ENCODE measurements at regions not wholly inside any gene's neighbourhood (a gene's known extent, or its start where the extent isn't known, plus 50 kb on each side); places are given as distances from the start of the nearest gene placed in this dataset.

DNA sequence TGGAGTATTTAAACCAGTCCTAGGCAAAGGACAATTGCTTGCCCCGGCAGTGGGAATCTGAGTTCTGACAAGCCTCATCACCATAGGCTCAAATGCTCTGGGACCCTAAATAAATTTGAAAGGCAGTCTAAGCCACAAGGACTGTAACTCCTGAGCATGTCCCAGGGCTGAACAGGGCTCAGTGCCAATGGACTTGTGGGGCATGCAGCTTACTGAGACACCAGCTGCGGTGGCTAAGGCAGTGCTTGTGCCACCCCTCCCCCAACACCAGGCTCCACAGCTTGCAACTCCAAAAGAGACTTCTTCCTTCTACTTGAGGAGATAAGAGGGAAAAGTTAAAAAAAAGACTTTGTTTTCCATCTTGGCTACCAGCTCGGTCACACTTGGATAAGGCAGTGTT, 289.7 kb upstream of the DCBLD2 start:
- no peak for DNase-seq (ENCODE audit: low read depth)

DNA sequence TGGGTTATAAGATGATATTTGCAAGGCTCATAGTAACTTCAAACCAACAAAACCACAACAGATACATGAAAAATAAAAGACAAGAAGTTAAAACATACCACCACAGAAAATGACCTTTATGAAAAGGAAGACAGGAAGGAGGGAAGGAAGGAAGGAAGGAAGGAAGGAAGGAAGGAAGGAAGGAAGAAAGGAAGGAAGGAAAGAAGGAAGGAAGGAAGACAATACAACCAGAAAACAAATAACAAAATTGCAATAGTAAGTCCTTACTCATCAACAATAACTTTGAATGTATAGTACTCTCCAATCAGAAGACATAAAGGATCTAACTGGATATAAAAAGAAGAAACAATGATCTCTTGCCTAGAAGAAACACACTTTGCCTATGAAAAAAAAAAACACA, 287.4 kb upstream of the DCBLD2 start:
- no peak for DNase-seq (ENCODE audit: low read depth)

DNA sequence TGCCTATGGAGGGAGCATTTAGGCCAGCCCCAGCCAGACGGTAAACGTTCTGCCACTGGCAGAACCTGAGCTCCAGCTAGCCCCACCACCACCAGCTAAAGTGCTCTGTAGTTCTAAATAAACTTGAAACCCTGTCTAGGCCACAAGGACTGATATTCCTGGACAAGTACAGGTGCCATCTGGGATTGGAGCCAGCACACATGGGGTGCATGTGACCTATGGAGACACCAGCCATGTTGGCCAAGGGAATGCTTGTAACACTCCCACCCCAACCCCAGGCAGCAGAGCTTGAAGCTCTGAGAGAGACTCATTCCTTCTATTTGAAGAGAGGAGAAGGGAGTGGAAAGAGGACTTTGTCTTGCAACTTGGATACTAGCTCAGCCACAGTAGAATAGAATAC, 284.5 kb upstream of the DCBLD2 start:
- no peak for DNase-seq (ENCODE audit: low read depth)

DNA sequence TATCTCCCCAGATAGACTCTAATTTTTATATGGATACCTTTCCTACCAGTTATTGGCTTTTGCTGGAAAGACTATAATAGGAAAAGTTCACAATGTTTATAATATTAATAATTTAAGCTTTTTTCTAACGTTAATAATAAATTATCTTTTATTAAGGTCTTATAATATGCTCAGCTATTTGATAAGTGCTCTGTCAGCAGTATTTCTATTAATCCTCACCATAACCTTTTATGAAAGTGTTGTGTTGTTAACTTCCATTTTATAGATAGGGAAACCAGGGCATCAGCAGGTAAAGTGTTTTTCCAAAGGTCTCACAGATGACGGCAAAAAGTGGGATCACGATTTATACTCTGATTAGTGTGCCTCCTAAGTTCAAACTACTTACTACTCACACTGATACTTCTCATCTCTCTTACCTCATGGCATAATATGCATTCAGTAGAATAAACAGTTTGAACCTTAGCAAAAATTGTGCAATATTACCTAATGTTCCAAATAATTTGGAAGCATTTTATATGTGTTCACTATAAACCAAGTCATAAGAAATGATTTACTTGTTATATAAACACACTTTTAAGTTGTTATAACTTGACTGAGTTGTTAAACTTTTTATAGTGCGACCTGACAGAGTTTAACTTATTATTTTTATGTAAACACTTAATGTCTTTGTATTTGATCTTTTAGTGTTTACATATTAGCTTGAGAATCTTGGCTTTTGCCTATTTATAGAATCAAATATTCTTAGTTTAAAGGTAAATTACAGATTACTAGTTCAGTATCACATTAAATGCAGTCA, 274.9 kb upstream of the DCBLD2 start:
- DNase-seq (ENCODE audit: low read depth) = no peak

DNA sequence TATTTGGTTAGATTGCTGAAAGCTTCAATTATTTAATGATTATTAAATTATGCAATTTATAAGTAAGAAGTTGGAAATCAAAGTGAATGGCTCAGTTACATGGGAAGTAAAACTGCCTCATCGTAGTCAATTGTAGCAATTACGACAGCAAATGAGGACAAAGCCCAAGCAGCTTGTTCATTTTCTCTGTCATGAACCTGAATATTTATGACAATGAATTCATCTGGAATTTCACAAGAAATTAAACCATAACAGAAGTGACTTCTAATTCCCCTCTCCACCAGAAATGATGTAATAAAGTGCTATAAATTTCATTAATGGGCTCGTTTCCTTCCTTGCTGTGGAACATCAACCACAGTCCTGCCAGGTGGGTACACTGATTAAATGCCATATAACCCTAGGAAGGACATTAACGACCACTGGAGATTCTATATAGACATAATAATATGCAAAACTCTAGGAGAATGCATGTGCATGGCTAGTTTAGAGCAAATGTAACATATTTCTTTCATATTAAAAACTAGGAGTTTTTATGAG, 273.8 kb upstream of the DCBLD2 start:
- DNase-seq (ENCODE audit: low read depth) = peak; percentile 3

DNA sequence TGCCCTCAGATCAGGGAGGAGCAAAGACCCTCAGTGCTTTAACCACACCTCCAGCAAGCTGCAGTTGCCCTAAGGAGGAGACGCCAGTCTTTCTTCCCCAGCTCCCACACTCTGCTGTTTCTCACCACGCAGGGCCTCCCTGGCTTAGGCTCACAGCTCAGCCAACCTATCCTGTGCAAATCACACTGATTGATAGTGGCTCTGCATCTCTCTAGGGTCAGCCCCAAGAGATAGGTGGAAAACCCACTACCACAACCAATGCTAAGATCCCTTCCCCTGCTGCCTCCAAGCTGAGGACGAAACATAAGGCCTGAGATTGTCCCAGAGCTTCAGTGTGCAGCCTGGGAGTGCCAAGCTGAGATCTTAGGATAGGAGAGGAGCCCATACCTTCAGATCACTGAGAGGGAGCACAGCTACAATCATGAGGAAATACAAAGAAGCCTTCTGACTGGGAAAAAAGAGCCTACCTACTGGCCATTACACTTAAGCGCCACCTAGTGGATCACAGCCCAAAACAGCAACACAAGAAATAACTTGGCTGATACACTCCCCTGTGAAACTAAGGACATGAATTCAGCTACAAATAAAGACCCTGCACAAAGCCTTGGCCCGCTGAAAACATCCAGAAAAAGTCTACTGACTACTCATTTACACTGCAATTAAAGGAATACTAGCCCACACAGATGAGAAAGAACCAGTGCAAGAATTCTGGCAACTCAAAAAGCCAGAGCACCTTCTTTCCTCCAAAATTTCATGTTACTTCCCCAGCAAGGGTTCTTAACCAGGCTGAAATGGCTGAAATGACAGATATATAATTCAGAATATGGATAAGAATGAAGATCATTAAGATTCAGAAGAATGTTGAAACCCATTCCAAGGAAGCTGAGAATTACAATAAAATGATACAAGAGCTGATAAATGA, 271.5 kb upstream of the DCBLD2 start:
- peak; percentile 75 for DNase-seq (ENCODE audit: low read depth)

DNA sequence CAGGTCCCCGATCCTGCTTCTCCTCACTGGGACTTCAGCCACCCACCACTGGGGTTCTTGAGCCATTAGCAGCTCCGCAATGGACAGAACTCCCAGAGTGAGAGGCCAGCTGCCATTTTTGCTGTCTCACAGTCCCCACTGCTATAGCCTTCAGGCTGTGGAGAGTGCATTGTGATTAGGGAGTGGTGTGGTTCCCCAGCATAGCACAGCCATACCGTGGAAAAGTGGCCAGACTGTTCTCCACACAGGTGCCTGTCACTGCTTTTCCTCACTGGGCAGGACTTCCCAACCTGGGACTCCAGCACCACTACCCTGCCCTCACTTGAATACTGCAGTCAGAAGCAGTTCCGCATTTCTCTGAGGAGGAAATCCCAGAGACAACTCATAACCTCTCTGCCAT, 270.3 kb upstream of the DCBLD2 start:
- DNase-seq (ENCODE audit: low read depth) = no peak

DNA sequence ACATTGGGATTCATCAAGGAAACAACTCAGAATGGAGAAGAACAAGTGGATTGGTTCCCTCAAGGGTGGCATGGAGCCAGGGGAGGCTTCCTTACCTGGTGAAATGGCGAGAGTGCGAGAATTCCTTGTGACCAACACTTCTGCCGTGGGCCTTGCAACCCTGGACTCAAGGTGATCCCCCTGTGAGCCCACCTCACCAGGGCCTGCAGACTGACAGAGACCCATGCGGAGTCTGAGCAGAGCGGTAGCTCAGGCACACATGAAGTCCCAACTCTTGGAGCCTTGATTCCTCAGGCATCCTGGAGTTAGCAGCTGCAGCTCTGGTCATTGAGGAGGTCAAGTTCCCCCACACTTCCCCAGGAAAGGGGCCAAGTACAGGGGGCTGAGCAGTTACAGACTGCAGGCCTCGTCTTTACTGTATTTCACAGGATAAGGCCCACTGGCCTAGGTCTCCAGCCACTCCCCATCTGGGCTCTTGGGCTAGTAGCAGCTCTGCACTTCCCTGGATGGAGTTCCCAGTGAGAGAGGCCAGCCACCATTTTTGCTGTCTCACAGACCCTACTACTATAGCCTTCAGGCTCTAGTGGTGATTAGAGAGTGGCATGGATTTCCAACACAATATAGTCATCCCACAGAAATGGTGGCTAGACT, 269.5 kb upstream of the DCBLD2 start:
- DNase-seq (ENCODE audit: low read depth) = no peak

DNA sequence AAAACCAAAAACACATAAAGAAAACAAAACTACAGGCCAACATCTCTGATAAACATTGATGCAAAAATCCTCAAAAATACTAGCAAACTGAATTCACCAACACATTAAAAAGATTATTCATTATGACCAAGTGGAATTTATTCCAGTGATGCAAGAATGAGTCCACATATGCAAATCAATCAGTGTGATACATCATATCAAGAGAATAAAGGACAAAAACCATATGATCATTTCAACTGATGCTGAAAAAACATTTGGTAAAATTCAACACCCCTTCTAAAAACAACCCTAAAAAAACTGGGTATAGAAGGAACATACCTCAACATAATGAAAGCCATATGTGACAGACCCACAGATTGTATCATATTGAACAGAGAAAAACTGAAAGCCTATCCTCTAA, 265.6 kb upstream of the DCBLD2 start:
- DNase-seq (ENCODE audit: low read depth) = no peak

DNA sequence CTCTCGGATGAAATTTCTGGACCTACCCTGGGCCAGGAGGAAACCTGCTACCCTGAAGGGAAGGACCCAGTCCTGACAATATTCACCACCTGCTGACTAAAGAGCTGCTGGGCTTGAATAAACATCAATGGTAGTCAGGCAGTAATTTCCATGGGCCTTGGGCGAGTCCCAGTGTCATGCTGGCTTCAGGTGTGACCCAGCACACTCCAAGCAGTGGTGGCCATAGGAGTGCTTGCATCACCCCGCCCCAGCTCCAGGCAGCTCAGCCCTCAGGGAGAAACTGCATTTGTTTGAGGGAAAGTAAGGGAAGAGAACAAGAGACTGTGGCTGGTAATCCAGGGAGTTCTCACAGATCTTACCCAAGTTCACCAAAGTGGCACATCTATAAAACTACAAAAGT, 261.8 kb upstream of the DCBLD2 start:
- DNase-seq (ENCODE audit: low read depth) = no peak

DNA sequence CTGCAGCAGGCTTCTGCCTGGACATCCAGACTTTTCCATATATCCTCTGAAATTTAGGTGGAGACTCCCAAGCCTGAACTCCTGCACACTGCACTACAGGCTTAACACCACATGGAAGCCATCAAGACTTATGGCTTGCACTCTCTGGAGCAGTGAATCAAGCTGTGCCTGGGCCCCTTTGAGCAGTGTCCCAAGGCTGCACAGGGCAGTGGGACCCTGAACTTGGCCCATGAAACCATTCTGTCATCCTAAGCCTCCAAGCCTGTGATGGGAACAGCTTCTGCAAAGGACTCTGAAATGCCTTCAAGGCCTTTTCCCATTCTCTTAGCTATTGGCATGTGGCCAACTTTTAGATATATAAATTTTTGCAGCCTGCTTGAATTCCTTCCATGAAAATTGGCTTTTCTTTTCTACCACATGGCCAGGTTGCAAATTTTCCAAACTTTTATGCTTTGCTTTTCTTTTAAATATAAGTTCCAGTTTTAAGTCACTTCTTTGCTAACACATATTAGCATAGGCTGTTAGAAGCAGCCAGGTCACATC, 257.8 kb upstream of the DCBLD2 start:
- DNase-seq (ENCODE audit: low read depth) = peak; percentile 5

DNA sequence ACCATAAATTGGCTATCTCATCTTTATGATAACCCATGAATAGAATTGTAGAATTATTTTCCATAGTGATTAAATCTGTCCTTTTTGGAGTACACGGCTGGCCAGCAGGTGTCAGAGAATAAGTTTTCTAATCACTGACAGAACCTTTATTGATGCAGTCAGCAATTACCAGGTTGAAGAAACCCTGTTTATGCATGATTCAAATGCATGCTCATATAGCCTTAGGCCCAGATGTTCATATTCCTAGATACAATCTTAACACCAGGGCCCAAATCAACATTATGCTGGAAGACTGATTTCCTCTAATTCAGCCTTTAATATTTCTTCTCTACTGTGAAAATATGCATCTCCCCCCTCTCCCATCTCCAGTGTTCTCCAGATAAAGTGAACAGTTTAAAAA, 243.5 kb upstream of the DCBLD2 start:
- DNase-seq (ENCODE audit: low read depth) = no peak

DNA sequence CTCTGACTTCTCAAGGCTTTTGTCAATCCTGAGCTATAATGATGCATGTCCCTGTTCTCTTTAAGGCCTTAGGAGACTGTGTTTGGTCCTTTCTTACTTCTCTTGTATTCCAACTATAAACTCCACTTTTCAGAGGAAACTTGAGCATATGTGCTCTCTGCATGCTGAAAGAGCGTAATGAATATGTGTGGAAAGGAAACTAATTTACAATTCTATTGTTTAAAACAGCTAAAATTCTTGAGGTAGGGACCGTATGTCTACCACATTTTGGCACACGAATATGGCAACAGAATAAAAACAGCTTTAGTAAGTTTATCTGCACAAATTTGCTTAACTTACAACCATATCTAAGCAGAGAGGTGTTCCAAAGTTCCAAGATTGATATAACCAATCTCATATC, 242.0 kb upstream of the DCBLD2 start:
- no peak for DNase-seq (ENCODE audit: low read depth)

DNA sequence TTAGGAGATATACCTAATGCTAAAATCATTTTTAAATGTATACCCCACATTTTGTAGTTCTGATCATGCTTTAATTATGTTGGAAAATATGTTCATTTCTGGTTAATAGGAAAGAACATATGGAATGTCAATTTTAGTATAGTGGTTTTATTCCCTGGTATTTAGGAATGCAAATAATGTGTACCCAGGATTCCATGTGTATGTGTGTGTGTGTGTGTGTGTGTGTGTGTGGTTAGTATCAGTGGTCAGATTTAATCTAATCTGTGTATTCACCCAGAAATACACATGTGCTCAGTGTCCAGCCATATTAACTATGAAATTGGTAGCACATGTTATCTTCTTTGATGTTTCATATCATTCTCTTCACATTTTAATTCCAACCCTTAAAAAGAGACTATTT, 233.5 kb upstream of the DCBLD2 start:
- DNase-seq (ENCODE audit: low read depth) = peak; percentile 5

DNA sequence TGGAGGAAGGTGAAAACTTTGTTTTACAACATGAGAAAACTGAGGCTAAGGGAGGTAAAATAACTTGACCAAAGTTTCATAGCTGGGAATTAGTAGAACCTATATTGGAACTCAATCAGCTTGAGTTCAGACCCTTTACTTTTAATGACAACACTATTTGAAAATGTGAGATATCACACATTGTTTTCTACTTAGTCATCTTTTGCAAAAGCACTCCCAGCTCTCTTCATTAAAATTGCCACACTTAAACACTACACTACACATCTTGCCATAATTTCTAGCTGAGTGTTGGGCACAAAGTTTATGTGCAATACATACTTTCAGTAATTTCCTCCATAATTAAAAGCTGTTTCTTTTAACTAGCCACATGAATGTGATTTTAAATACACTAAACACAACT, 230.4 kb upstream of the DCBLD2 start:
- DNase-seq (ENCODE audit: low read depth) = peak; percentile 27

DNA sequence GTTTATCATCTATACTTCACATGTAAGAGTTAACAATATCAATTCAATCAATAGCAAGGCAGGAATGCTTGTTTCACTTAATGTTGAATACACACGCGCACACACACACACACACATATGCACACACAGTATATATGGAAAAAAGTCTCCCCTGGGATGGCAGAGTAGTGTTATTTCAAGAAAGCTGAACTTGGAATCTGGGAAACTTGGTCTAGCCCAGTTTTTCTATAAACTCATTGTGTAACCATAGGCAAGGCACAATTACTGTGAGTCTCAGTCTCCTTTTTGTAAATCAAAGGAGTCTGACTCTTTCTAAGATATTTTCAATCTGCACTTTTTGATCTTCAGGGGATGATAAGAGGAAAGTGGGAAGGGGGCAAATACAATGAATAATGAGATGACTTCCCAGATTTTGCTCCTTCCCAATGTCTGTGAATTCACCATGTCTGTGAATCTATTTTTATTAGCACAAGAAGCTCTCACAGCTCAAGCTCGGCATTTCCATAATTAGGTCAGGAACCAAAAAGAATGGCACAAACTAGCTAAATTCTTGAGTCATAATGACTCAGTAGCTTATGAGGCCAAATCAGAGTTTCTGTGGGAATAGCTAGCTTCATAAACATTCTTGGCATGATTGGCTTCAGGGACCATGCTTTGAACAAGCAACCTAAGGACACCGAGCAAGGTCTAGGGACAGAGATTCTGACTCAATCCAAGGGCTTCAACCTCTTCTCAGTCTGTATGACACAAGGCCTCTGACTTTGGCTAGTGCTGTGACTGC, 227.4 kb upstream of the DCBLD2 start:
- DNase-seq (ENCODE audit: low read depth) = peak; percentile 97

DNA sequence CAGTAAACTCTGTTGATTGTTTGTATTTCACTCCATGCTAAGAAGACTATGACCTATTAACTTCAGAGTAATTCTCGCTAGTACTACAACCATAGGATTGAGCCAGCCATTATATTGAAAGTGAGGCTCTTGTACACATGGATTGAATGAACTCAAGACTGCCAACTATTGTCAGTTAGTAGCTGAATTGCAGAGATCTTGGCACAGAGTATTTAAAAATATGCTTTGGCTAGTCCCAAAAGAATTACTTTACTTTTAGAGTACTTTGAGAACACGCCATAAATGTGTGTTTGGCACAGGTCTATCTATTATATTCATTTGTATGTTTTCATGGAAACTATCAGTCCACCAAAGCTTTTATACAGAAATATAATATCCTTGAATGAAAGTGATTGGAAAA, 226.7 kb upstream of the DCBLD2 start:
- DNase-seq (ENCODE audit: low read depth) = no peak

DNA sequence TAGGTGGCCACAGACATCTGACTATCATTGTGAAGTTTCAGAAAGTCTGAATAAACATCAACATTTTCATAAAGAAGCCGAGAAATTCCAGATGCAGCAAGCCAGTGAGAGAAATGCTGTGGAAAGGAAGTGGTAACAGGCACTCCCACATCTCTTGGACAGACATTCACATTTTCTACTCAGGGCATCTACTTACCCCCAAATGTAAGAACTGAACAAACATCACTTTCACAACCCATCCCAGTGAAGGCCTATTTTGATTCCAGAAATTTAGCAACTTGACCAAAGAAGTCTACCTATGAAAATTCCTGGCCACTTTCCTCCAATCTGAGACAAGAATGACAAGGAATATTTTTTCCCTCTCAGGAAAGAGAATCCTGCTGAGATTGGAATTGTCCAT, 224.8 kb upstream of the DCBLD2 start:
- DNase-seq (ENCODE audit: low read depth) = peak; percentile 76

DNA sequence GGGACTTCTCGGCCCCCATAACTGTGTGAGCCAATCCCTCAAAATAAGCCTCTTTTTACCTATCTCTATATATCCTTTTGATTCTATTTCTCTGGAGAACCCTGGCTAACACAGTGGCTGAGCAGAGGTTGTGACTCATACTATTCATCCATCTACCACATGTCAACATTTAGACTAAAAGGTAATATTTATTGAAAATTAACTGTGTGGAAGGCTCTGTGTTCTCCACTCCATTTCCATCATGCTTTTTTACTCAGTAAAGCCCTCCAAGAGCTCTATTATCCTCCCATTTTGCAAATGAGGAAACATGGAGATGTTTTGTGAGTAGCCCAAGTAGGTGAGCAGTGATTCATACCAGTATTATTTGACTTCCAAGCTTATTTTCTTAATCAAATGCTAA, 217.9 kb upstream of the DCBLD2 start:
- peak; percentile 6 for DNase-seq (ENCODE audit: low read depth)

DNA sequence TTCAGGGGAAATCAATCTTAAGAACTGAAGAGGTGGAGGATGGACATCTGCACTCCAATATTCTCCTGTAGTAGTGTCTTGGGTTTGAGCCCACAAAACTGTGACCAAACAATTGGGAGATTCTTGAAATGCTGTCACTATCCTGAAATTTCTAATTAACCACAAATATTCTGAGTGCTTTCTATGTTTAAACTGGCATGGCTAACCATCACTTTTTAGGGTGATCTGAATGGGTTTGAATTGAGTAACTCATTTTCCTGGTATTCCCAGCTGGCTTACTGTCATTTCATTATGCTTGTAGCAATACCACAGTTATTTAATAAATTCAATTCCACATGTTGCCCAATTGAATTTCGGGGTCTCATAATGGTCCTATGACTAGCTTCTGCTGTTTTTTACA, 216.9 kb upstream of the DCBLD2 start:
- no peak for DNase-seq (ENCODE audit: low read depth)

DNA sequence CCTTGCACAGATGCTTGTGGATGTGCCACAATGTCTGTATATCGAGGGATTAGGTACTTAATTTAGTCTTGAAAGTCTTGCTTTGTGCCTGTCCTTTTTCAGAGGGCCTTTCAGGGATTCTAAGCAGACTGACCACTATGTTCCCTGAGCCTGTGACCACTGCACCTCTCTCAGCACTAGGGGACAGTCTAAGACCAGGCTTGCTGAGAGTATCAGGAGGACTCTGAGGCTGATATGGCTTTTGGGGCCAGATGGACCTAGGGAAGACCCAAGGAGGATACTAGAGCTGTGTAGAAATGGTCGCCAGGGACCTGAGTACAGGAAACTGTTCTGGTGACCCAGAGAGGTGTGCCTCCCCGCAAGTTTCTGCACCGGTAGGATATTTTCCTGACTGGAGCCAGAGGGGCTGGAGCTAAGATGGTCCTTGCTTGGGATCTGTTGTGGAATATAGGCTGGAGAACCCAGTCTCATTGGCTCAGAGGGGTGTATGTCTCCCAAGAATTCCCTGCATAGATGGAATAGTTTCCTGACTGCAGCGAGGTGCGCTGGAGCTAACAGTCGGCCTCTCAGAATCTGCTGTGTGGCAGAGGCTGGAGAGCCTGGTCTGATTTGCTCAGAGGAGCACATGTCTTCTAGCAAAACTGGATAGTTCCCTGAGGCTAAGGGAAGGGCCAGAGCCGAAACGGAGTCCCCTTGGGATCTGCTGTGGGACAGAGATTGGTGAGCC, 213.2 kb upstream of the DCBLD2 start:
- peak; percentile 65 for DNase-seq (ENCODE audit: low read depth)

Measured in amniotic epithelial cell (primary cell).